ENCODE measurements at regions not wholly inside any gene's neighbourhood (a gene's known extent, or its start where the extent isn't known, plus 50 kb on each side); places are given as distances from the start of the nearest gene placed in this dataset.

DNA sequence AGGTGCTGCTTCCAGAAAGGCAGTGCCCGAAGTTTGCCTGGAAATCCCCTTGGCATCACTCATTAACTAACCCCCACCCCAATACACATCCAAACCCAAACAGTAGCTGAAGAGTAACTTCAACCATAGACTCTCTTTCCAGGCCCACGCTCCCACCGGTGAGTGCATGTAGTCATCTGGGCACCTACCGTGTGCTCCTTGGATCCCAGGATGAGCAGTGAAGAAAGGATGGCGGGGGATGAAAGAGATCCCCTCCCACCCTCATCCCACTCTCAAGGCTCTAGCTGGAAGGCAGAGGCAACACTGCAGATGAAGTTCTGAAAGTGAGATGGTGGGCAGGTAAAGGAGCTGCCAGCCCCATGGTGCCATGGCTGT lies 305.0 kb downstream of the SOX9 start:
- no peaks in the 10 kb centered on the region for H3K36me3 ChIP-seq (replicated peaks in 1 of 2; ENCODE audit: control insufficient read depth in 1 of 2, insufficient read depth in 2 of 2, low read length in 2 of 2)
- no peaks in the 10 kb centered on the region for H3K4me1 ChIP-seq (ENCODE audit: control insufficient read depth in 1 of 2, insufficient read depth in 2 of 2, low read length in 2 of 2)
- Mint-ChIP-seq H3K4me1 (no peaks in the 10 kb centered on the region), H3K27ac (no peak overlapping the region), H3K27me3 (ENCODE audit: low read depth in 3 of 3) (peaks cover 0 to 12% (median 2%) of the 10 kb centered on the region in 3 donors), H3K36me3 (no peaks in the 10 kb centered on the region), H3K9me3 (peaks cover 0 to 11% (median 5%) of the 10 kb centered on the region in 7 donors), H3K4me3 (no peak overlapping the region)
- intact Hi-C loops (cut with micrococcal nuclease): no loop called here
- no peak overlapping the region for H3K4me2 ChIP-seq (replicated peaks; ENCODE audit: extremely low read depth, low read length, poor library complexity, severe bottlenecking)
- WGBS (ENCODE audit: insufficient coverage): no CpG with 5 or more reads among the region's 5 CpGs
- TF ChIP-seq, protein P1, sequence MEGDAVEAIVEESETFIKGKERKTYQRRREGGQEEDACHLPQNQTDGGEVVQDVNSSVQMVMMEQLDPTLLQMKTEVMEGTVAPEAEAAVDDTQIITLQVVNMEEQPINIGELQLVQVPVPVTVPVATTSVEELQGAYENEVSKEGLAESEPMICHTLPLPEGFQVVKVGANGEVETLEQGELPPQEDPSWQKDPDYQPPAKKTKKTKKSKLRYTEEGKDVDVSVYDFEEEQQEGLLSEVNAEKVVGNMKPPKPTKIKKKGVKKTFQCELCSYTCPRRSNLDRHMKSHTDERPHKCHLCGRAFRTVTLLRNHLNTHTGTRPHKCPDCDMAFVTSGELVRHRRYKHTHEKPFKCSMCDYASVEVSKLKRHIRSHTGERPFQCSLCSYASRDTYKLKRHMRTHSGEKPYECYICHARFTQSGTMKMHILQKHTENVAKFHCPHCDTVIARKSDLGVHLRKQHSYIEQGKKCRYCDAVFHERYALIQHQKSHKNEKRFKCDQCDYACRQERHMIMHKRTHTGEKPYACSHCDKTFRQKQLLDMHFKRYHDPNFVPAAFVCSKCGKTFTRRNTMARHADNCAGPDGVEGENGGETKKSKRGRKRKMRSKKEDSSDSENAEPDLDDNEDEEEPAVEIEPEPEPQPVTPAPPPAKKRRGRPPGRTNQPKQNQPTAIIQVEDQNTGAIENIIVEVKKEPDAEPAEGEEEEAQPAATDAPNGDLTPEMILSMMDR (IDR thresholded peaks at IDR 0.05): no peak
- no peaks in the 10 kb centered on the region for H3K9me3 ChIP-seq (replicated peaks in 1 of 2; ENCODE audit: control insufficient read depth in 1 of 2, insufficient read depth in 1 of 2, low read length in 2 of 2)
- H3K27me3 ChIP-seq (ENCODE audit: control insufficient read depth in 2 of 2, insufficient read depth in 2 of 2, low read length in 2 of 2): no peaks in the 10 kb centered on the region
- no peaks in the 10 kb centered on the region for H4K20me1 ChIP-seq (ENCODE audit: insufficient read depth, low read length)
- no peak overlapping the region for H3K9ac ChIP-seq (ENCODE audit: insufficient read depth, low read length, poor library complexity, severe bottlenecking)
- no peak overlapping the region for H2AFZ ChIP-seq (ENCODE audit: insufficient read depth, low read depth, low read length, poor library complexity, severe bottlenecking)
- no peak overlapping the region for H3K27ac ChIP-seq (ENCODE audit: low read depth in 1 of 2, low read length in 2 of 2)
- no peak overlapping the region for H3K4me3 ChIP-seq (replicated peaks in 1 of 3; ENCODE audit: low read depth in 2 of 3, low read length in 3 of 3)
- no peaks in the 10 kb centered on the region for H3K79me2 ChIP-seq (ENCODE audit: insufficient read depth, low read length)
- no peak for DNase-seq

DNA sequence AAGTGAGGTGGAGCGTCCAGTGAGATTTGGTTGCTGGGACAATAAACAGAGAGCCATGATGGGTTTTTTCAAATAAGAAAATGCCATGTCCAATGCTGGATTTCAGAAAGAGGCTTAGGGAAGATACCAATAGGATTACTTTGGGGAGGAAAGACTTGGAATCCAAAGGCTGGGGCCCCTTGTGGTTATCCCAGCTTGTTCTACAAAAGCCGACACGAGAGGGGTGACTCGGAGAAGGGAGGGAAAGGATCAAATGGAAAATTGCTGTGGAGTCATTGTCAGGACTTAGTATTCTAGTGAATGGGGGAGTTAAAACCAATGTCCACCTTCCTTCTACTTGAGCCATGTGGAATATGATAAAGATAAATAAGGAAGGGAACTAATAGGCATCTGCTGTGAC lies 305.5 kb downstream of the SOX9 start:
- no peaks in the 10 kb centered on the region for H3K36me3 ChIP-seq (replicated peaks in 1 of 2; ENCODE audit: control insufficient read depth in 1 of 2, insufficient read depth in 2 of 2, low read length in 2 of 2)
- no peak overlapping the region for H3K4me3 Mint-ChIP-seq
- no peaks in the 10 kb centered on the region for H3K27me3 ChIP-seq (ENCODE audit: control insufficient read depth in 2 of 2, insufficient read depth in 2 of 2, low read length in 2 of 2)
- no peak overlapping the region for H3K4me3 ChIP-seq (replicated peaks in 1 of 3; ENCODE audit: low read depth in 2 of 3, low read length in 3 of 3)
- H4K20me1 ChIP-seq (ENCODE audit: insufficient read depth, low read length): no peaks in the 10 kb centered on the region
- H3K4me2 ChIP-seq (replicated peaks; ENCODE audit: extremely low read depth, low read length, poor library complexity, severe bottlenecking): no peak overlapping the region
- no peaks in the 10 kb centered on the region for H3K36me3 Mint-ChIP-seq
- intact Hi-C loops (cut with micrococcal nuclease): no loop called here
- H3K9me3 Mint-ChIP-seq: peaks cover 0 to 11% (median 5%) of the 10 kb centered on the region in 7 donors
- no peaks in the 10 kb centered on the region for H3K79me2 ChIP-seq (ENCODE audit: insufficient read depth, low read length)
- H3K27me3 Mint-ChIP-seq (ENCODE audit: low read depth in 3 of 3): peaks cover 0 to 9% (median 0%) of the 10 kb centered on the region in 3 donors
- no peaks in the 10 kb centered on the region for H3K9me3 ChIP-seq (replicated peaks in 1 of 2; ENCODE audit: control insufficient read depth in 1 of 2, insufficient read depth in 1 of 2, low read length in 2 of 2)
- H3K4me1 Mint-ChIP-seq: no peaks in the 10 kb centered on the region
- no peak overlapping the region for H3K27ac Mint-ChIP-seq
- no peaks in the 10 kb centered on the region for H3K4me1 ChIP-seq (ENCODE audit: control insufficient read depth in 1 of 2, insufficient read depth in 2 of 2, low read length in 2 of 2)
- 93% methylated on average over 4 of the region's 4 CpGs for WGBS (ENCODE audit: insufficient coverage)
- no peak overlapping the region for H3K27ac ChIP-seq (ENCODE audit: low read depth in 1 of 2, low read length in 2 of 2)
- H2AFZ ChIP-seq (ENCODE audit: insufficient read depth, low read depth, low read length, poor library complexity, severe bottlenecking): no peak overlapping the region
- TF ChIP-seq, protein P1 (IDR thresholded peaks at IDR 0.05): no peak
- no peak for DNase-seq
- H3K9ac ChIP-seq (ENCODE audit: insufficient read depth, low read length, poor library complexity, severe bottlenecking): no peak overlapping the region
